K562 (cell line): ENCODE measurements at regions not wholly inside any gene's neighbourhood (a gene's known extent, or its start where the extent isn't known, plus 50 kb on each side); places are given as distances from the start of the nearest gene placed in this dataset.

ENCODE experiments used
- ATAC-seq: fragments of 200-7000 bp; cut with Tn5 transposase; 3 replicates; pipeline ENCODE4 v1.9.1; 2020; ENCODE audit warnings: moderate library complexity
- BruUV-seq: library from RNA; stranded (reverse); fragments of 400-500 nt; replicated peaks from 2 replicates; lab custom pipeline; 2021; lab: Mats Ljungman, UMichigan
- CTCF ChIA-PET: fragments of 300-600 bp; formaldehyde crosslinking; extraction: SDS; loops from one replicate; lab custom pipeline; 2021; ENCODE audit warnings: low intra/inter-chr PET ratio; lab: Yijun Ruan, JAX
- POLR2A ChIA-PET: fragments of 300-600, 350-650 bp; sonication (Branson Sonifier 250); formaldehyde crosslinking; extraction: SDS; loops from one replicate; lab custom pipeline; 2021; ENCODE audit warnings: antibody characterized with exemption, inconsistent platforms; lab: Yijun Ruan, JAX
- DNase-seq, 4 experiments: peaks; one replicate each; pipeline versions ENCODE4 v3.0.0 to v3.0.0-alpha.2; 2011 to 2018; ENCODE audit warnings: low spot score in 3 of 4, mixed read lengths in 3 of 4; ENCODE audit errors: extremely low read depth in 1 of 4
- FAIRE-seq: peaks from 2 replicates; lab custom pipeline; 2011; peaks lifted over from hg19 to GRCh38; lab: Jason Lieb, UNC
- H2AFZ ChIP-seq: 2 replicates; pipeline ENCODE4 v1.6.0; 2011; ENCODE audit warnings: low read depth, low read length, control low read depth, inconsistent platforms
- H3K27ac ChIP-seq: fragments of 200-600 bp; 3 replicates; pipeline ENCODE4 v1.8.0; 2011; ENCODE audit warnings: low read depth, mild to moderate bottlenecking, control low read depth, inconsistent platforms, low read length, moderate library complexity, mixed read lengths; ENCODE audit errors: extremely low read depth
- H3K27me3 ChIP-seq, 2 experiments: fragments of 300-600 bp in 1 of 2; 2 replicates in 1 of 2; 3 replicates in 1 of 2; pipeline versions ENCODE4 v1.6.0 to v1.8.0; 2011; ENCODE audit warnings: inconsistent platforms in 2 of 2, low read length in 2 of 2, mild to moderate bottlenecking in 1 of 2, mixed read lengths in 1 of 2, moderate library complexity in 1 of 2; ENCODE audit not compliant: control insufficient read depth in 2 of 2, insufficient read depth in 2 of 2
- H3K36me3 ChIP-seq: fragments of 300-600 bp; 3 replicates; pipeline ENCODE4 v1.8.0; 2011; ENCODE audit warnings: mild to moderate bottlenecking, low read length, inconsistent platforms; ENCODE audit not compliant: control insufficient read depth, insufficient read depth
- H3K4me1 ChIP-seq, 2 experiments: fragments of 200-600 bp in 1 of 2; replicated peaks in 1 of 2; 2 replicates in 1 of 2; 3 replicates in 1 of 2; pipeline versions ENCODE4 v1.5.1 to v1.8.0; 2011; ENCODE audit warnings: inconsistent platforms in 2 of 2, low read length in 2 of 2, mild to moderate bottlenecking in 1 of 2, mixed read lengths in 1 of 2, moderate library complexity in 1 of 2; ENCODE audit not compliant: control insufficient read depth in 2 of 2, insufficient read depth in 2 of 2
- H3K4me2 ChIP-seq: 2 replicates; pipeline ENCODE4 v1.6.1; 2011; ENCODE audit warnings: low read length, control low read depth, inconsistent platforms, mixed read lengths; ENCODE audit not compliant: insufficient read depth
- H3K4me3 ChIP-seq: fragments of 200-600 bp; sonication (generic), shearing (Covaris generic); 2 replicates; pipeline ENCODE4 v1.5.1; 2016; ENCODE audit warnings: control low read depth, inconsistent platforms
- H3K79me2 ChIP-seq: fragments of 200-600 bp; 3 replicates; pipeline ENCODE4 v1.8.0; 2011; ENCODE audit warnings: low read length, inconsistent platforms; ENCODE audit not compliant: control insufficient read depth, insufficient read depth
- H3K9ac ChIP-seq, 2 experiments: 2 replicates each; pipeline versions ENCODE4 v1.6.0 to v1.6.1; 2011; ENCODE audit warnings: low read depth in 2 of 2, low read length in 2 of 2, control low read depth in 1 of 2, inconsistent platforms in 1 of 2, mild to moderate bottlenecking in 1 of 2, mixed read lengths in 1 of 2; ENCODE audit not compliant: insufficient read depth in 1 of 2
- H3K9me1 ChIP-seq: one replicate; pipeline ENCODE4 v1.6.0; 2011; ENCODE audit warnings: inconsistent platforms, mild to moderate bottlenecking, low read length, moderate library complexity; ENCODE audit not compliant: control insufficient read depth, insufficient read depth
- H3K9me3 ChIP-seq: replicated peaks from 2 replicates; pipeline ENCODE4 v1.5.1; 2011; ENCODE audit warnings: low read depth, low read length, inconsistent platforms; ENCODE audit not compliant: control insufficient read depth, insufficient read depth
- H4K20me1 ChIP-seq: replicated peaks from 2 replicates; pipeline ENCODE4 v1.6.1; 2011; ENCODE audit warnings: low read length, inconsistent platforms, mixed read lengths; ENCODE audit not compliant: control insufficient read depth, insufficient read depth
- NFRKB ChIP-seq: fragments of 450-650 bp; IDR thresholded peaks from 2 replicates; pipeline ENCODE4 v1.6.1; 2016; ENCODE audit warnings: low read depth
- NR4A1 ChIP-seq, 2 experiments: fragments of 250-450 bp in 1 of 2; fragments of 450-650 bp in 1 of 2; sonication (Bioruptor Pico) in 1 of 2; IDR thresholded peaks; 2 replicates each; pipeline versions ENCODE4 v1.4.0 to v1.6.1; 2016 to 2020; ENCODE audit warnings: mild to moderate bottlenecking in 2 of 2, missing compliant biosample characterization in 1 of 2, missing genetic modification characterization in 1 of 2, moderate library complexity in 1 of 2
- PHB ChIP-seq: fragments of 250-450 bp; sonication (Bioruptor Pico); IDR thresholded peaks from 2 replicates; pipeline ENCODE4 v1.5.0; 2021
- RB1 ChIP-seq: fragments of 450-650 bp; IDR thresholded peaks from 2 replicates; pipeline ENCODE4 v1.6.1; 2017; ENCODE audit warnings: low read depth, mild to moderate bottlenecking
- WGBS: fragments of 100-300 bp; shearing (Covaris generic); methylation state at CpG from one replicate; pipeline ENCODE4 v1.1.6; 2016; ENCODE audit warnings: low coverage, mixed read lengths; ENCODE audit not compliant: insufficient coverage; ENCODE audit errors: missing lambda C conversion rate; 5-methylcytosine and 5-hydroxymethylcytosine counted together
- in situ Hi-C: fragments of 300-500 bp; cut with MboI; formaldehyde crosslinking; loops from 4 replicates; pipeline ENCODE4 v1.15.0; 2018; ENCODE audit warnings: inconsistent platforms, mixed read lengths
- intact Hi-C: fragments of 100-400 bp; cut with micrococcal nuclease; formaldehyde crosslinking; loops from 2 replicates; pipeline ENCODE4 v1.14.2; 2022
- TF ChIP-seq, protein P1 (sequence below): sonication (generic); formaldehyde crosslinking; IDR thresholded peaks from 2 replicates; pipeline ENCODE4 v1.8.0; 2023; ENCODE audit warnings: mild to moderate bottlenecking, missing genetic modification reagents

DNA sequence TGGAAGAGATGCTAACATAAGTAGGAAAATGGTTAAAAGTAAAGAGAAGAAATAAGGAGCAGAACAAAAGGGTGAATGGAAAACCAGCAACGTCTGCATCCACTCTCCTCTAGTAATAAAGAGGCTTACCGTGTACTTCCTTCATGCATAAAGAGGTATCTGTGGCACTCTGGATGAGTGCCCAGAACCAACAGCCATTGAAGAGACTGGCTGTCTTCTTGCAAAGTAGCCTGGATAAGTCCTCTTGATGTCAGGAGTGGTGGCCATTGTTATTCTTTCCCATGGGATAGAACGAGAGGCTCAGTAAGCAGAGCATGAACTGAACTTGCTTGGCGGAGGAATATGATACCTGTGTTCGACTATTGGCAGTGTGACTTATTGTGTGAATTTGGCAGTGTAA is 186.2 kb upstream of the RASGRP1 start:
- POLR2A ChIA-PET = no interaction called here
- H3K79me2 ChIP-seq = no peaks in the 10 kb centered on the region
- WGBS = 0% methylated on average over 5 of the region's 5 CpGs
- TF ChIP-seq, protein P1, sequence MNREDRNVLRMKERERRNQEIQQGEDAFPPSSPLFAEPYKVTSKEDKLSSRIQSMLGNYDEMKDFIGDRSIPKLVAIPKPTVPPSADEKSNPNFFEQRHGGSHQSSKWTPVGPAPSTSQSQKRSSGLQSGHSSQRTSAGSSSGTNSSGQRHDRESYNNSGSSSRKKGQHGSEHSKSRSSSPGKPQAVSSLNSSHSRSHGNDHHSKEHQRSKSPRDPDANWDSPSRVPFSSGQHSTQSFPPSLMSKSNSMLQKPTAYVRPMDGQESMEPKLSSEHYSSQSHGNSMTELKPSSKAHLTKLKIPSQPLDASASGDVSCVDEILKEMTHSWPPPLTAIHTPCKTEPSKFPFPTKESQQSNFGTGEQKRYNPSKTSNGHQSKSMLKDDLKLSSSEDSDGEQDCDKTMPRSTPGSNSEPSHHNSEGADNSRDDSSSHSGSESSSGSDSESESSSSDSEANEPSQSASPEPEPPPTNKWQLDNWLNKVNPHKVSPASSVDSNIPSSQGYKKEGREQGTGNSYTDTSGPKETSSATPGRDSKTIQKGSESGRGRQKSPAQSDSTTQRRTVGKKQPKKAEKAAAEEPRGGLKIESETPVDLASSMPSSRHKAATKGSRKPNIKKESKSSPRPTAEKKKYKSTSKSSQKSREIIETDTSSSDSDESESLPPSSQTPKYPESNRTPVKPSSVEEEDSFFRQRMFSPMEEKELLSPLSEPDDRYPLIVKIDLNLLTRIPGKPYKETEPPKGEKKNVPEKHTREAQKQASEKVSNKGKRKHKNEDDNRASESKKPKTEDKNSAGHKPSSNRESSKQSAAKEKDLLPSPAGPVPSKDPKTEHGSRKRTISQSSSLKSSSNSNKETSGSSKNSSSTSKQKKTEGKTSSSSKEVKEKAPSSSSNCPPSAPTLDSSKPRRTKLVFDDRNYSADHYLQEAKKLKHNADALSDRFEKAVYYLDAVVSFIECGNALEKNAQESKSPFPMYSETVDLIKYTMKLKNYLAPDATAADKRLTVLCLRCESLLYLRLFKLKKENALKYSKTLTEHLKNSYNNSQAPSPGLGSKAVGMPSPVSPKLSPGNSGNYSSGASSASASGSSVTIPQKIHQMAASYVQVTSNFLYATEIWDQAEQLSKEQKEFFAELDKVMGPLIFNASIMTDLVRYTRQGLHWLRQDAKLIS (CRISPR knock-in tag) = no peak
- no peak for TF ChIP-seq RB1
- no peak for TF ChIP-seq NFRKB
- TF ChIP-seq PHB = no peak
- no peak for TF ChIP-seq NR4A1 (CRISPR knock-in tag; IDR thresholded peaks at IDR 0.05)
- TF ChIP-seq NR4A1 (tag; IDR thresholded peaks at IDR 0.05) = no peak
- CTCF ChIA-PET = no interaction called here
- H3K4me2 ChIP-seq = no peak overlapping the region
- H3K36me3 ChIP-seq = no peaks in the 10 kb centered on the region
- no peak overlapping the region for H3K9ac ChIP-seq
- peaks cover 4 to 6% of the 10 kb centered on the region in 2 experiments; a peak in 4 of 5 replicates for H3K27me3 ChIP-seq
- no peaks in the 10 kb centered on the region for H3K9me3 ChIP-seq
- in situ Hi-C loops = no loop called here
- no peaks in the 10 kb centered on the region for H3K4me1 ChIP-seq
- DNase-seq (no peak), FAIRE-seq (no peak), ATAC-seq (no peak)
- no TSS peak for BruUV-seq
- intact Hi-C loops = no loop called here
- no peak overlapping the region for H3K27ac ChIP-seq
- no peak overlapping the region for H2AFZ ChIP-seq
- no peaks in the 10 kb centered on the region for H4K20me1 ChIP-seq
- H3K9me1 ChIP-seq = no peaks in the 10 kb centered on the region
- no peak overlapping the region for H3K4me3 ChIP-seq
